Naive B cell (primary cell): ENCODE measurements at regions not wholly inside any gene's neighbourhood (a gene's known extent, or its start where the extent isn't known, plus 50 kb on each side); places are given as distances from the start of the nearest gene placed in this dataset.

Experiments used
- ATAC-seq, 2 donors: fragments of 150-1000 bp; cut with Tn5 transposase; 2 replicates each; pipeline ENCODE4 v1.10.0; 2021; ENCODE audit warnings: low read depth in 2 of 2, mild to moderate bottlenecking in 2 of 2, moderate library complexity in 2 of 2
- DNase-seq: peaks from one replicate; pipeline ENCODE4 v3.0.0; 2022
- H3K27ac Mint-ChIP-seq, 6 donors: one replicate each; pipeline ENCODE4 v1.8.0; 2020 to 2022; ENCODE audit warnings: mild to moderate bottlenecking in 6 of 6, mixed read lengths in 6 of 6, moderate library complexity in 5 of 6, inconsistent platforms in 2 of 6
- H3K27me3 Mint-ChIP-seq, 3 donors: one replicate each; pipeline ENCODE4 v1.8.0; 2021 to 2022; ENCODE audit warnings: mixed read lengths in 3 of 3, mild to moderate bottlenecking in 1 of 3
- H3K36me3 Mint-ChIP-seq, 2 donors: one replicate each; pipeline ENCODE4 v1.8.0; 2020 to 2022; ENCODE audit warnings: mixed read lengths in 2 of 2, inconsistent platforms in 1 of 2, mild to moderate bottlenecking in 1 of 2
- H3K4me1 Mint-ChIP-seq, 3 donors: one replicate each; pipeline ENCODE4 v1.8.0; 2020 to 2022; ENCODE audit warnings: mixed read lengths in 3 of 3, inconsistent platforms in 1 of 3, mild to moderate bottlenecking in 1 of 3, moderate library complexity in 1 of 3
- H3K4me3 Mint-ChIP-seq, 8 donors: one replicate each; pipeline ENCODE4 v1.8.0; 2020 to 2022; ENCODE audit warnings: mild to moderate bottlenecking in 8 of 8, mixed read lengths in 8 of 8, moderate library complexity in 8 of 8, inconsistent platforms in 2 of 8
- H3K9me3 Mint-ChIP-seq, 7 donors: one replicate each; pipeline ENCODE4 v1.8.0; 2020 to 2022; ENCODE audit warnings: mixed read lengths in 7 of 7, mild to moderate bottlenecking in 5 of 7, inconsistent platforms in 2 of 7, moderate library complexity in 1 of 7

GRCh38 chr2:101560780-101561315 is 85.9 kb upstream of the RFX8 start:
- ATAC-seq (no peak), DNase-seq (no peak)
- Mint-ChIP-seq H3K4me3 (no peak overlapping the region), H3K9me3 (peaks cover 0 to 9% (median 3%) of the 10 kb centered on the region in 7 donors), H3K27ac (no peak overlapping the region), H3K27me3 (peaks cover 0 to 15% (median 10%) of the 10 kb centered on the region in 3 donors), H3K4me1 (peaks cover 0 to 8% (median 0%) of the 10 kb centered on the region in 3 donors), H3K36me3 (peaks cover 0 to 8% of the 10 kb centered on the region in 2 donors)

GRCh38 chr2:101559551-101559950 is 84.6 kb upstream of the RFX8 start:
- no peak overlapping the region for H3K4me3 Mint-ChIP-seq
- H3K36me3 Mint-ChIP-seq: peaks cover 0 to 8% of the 10 kb centered on the region in 2 donors
- DNase-seq: no peak
- peaks cover 0 to 9% (median 3%) of the 10 kb centered on the region in 7 donors for H3K9me3 Mint-ChIP-seq
- no peak for ATAC-seq
- H3K4me1 Mint-ChIP-seq: peaks cover 0 to 7% (median 0%) of the 10 kb centered on the region in 3 donors
- H3K27ac Mint-ChIP-seq: no peak overlapping the region
- peaks cover 0 to 14% (median 4%) of the 10 kb centered on the region in 3 donors for H3K27me3 Mint-ChIP-seq

GRCh38 chr2:101558740-101559525 is 84.0 kb upstream of the RFX8 start:
- Mint-ChIP-seq H3K36me3 (peaks cover 0 to 8% of the 10 kb centered on the region in 2 donors), H3K27me3 (peaks cover 0 to 8% (median 4%) of the 10 kb centered on the region in 3 donors), H3K4me1 (peaks cover 0 to 5% (median 0%) of the 10 kb centered on the region in 3 donors), H3K9me3 (peaks cover 0 to 9% (median 3%) of the 10 kb centered on the region in 7 donors), H3K27ac (peak overlapping the region in 1 of 6 donors; percentile 16), H3K4me3 (no peak overlapping the region)
- ATAC-seq (no peak), DNase-seq (no peak)

- Mint-ChIP-seq H3K4me3 (no peak overlapping the region), H3K27ac (peak overlapping the region in 1 of 6 donors; percentile 13), H3K9me3 (peaks cover 0 to 7% (median 3%) of the 10 kb centered on the region in 7 donors), H3K4me1 (peaks cover 0 to 2% (median 0%) of the 10 kb centered on the region in 3 donors), H3K27me3 (peaks cover 0 to 8% (median 4%) of the 10 kb centered on the region in 3 donors), H3K36me3 (peaks cover 0 to 8% of the 10 kb centered on the region in 2 donors)
- ATAC-seq: no peak
- DNase-seq: no peak
These were observed 81.1 kb upstream of the RFX8 start for GRCh38 chr2:101556033-101556459.

- ATAC-seq: no peak
- Mint-ChIP-seq H3K36me3 (peaks cover 0 to 3% of the 10 kb centered on the region in 2 donors), H3K4me3 (no peak overlapping the region), H3K4me1 (no peaks in the 10 kb centered on the region), H3K27ac (peak overlapping the region in 1 of 6 donors; percentile 46), H3K9me3 (peaks cover 0 to 3% (median 0%) of the 10 kb centered on the region in 7 donors), H3K27me3 (peaks cover 0 to 8% (median 4%) of the 10 kb centered on the region in 3 donors)
- DNase-seq: no peak
These were observed 76.5 kb upstream of the RFX8 start for GRCh38 chr2:101551336-101551888.

GRCh38 chr2:101550555-101550954 is 75.6 kb upstream of the RFX8 start:
- ATAC-seq (no peak), DNase-seq (no peak)
- peaks cover 0 to 4% (median 4%) of the 10 kb centered on the region in 3 donors for H3K27me3 Mint-ChIP-seq
- H3K4me1 Mint-ChIP-seq: no peaks in the 10 kb centered on the region
- peak overlapping the region in 1 of 6 donors; percentile 71 for H3K27ac Mint-ChIP-seq
- peaks cover 0 to 3% of the 10 kb centered on the region in 2 donors for H3K36me3 Mint-ChIP-seq
- peaks cover 0 to 3% (median 0%) of the 10 kb centered on the region in 7 donors for H3K9me3 Mint-ChIP-seq
- no peak overlapping the region for H3K4me3 Mint-ChIP-seq

GRCh38 chr2:101549371-101549770 is 74.5 kb upstream of the RFX8 start:
- peaks cover 0 to 3% (median 0%) of the 10 kb centered on the region in 7 donors for H3K9me3 Mint-ChIP-seq
- H3K27ac Mint-ChIP-seq: no peak overlapping the region
- peaks cover 0 to 10% (median 4%) of the 10 kb centered on the region in 3 donors for H3K27me3 Mint-ChIP-seq
- no peak overlapping the region for H3K4me3 Mint-ChIP-seq
- no peak for ATAC-seq
- H3K36me3 Mint-ChIP-seq: peaks cover 0 to 3% of the 10 kb centered on the region in 2 donors
- DNase-seq: no peak
- no peaks in the 10 kb centered on the region for H3K4me1 Mint-ChIP-seq

- Mint-ChIP-seq H3K27ac (no peak overlapping the region), H3K36me3 (peaks cover 0 to 3% of the 10 kb centered on the region in 2 donors), H3K9me3 (peaks cover 0 to 7% (median 0%) of the 10 kb centered on the region in 7 donors), H3K27me3 (peaks cover 0 to 14% (median 4%) of the 10 kb centered on the region in 3 donors), H3K4me1 (no peaks in the 10 kb centered on the region), H3K4me3 (no peak overlapping the region)
- DNase-seq (no peak), ATAC-seq (no peak)
These were observed 71.6 kb upstream of the RFX8 start for GRCh38 chr2:101546376-101547058.

GRCh38 chr2:101545950-101546349 is 71.0 kb upstream of the RFX8 start:
- H3K4me3 Mint-ChIP-seq: no peak overlapping the region
- peaks cover 0 to 3% of the 10 kb centered on the region in 2 donors for H3K36me3 Mint-ChIP-seq
- ATAC-seq (no peak), DNase-seq (no peak)
- H3K9me3 Mint-ChIP-seq: peaks cover 0 to 7% (median 0%) of the 10 kb centered on the region in 7 donors
- H3K27me3 Mint-ChIP-seq: peaks cover 0 to 14% (median 4%) of the 10 kb centered on the region in 3 donors
- H3K27ac Mint-ChIP-seq: no peak overlapping the region
- H3K4me1 Mint-ChIP-seq: no peaks in the 10 kb centered on the region

- H3K9me3 Mint-ChIP-seq: peaks cover 0 to 5% (median 0%) of the 10 kb centered on the region in 7 donors
- H3K36me3 Mint-ChIP-seq: no peaks in the 10 kb centered on the region
- ATAC-seq: no peak
- H3K4me1 Mint-ChIP-seq: no peaks in the 10 kb centered on the region
- H3K27me3 Mint-ChIP-seq: peaks cover 0 to 14% (median 0%) of the 10 kb centered on the region in 3 donors
- H3K27ac Mint-ChIP-seq: no peak overlapping the region
- no peak overlapping the region for H3K4me3 Mint-ChIP-seq
- DNase-seq: no peak
These were observed 65.6 kb upstream of the RFX8 start for GRCh38 chr2:101540518-101540917.

- Mint-ChIP-seq H3K36me3 (no peaks in the 10 kb centered on the region), H3K27ac (no peak overlapping the region), H3K4me3 (no peak overlapping the region), H3K27me3 (no peaks in the 10 kb centered on the region), H3K4me1 (no peaks in the 10 kb centered on the region), H3K9me3 (peaks cover 0 to 1% (median 0%) of the 10 kb centered on the region in 7 donors)
- no peak for DNase-seq
- no peak for ATAC-seq
These were observed 63.2 kb upstream of the RFX8 start for GRCh38 chr2:101538076-101538475.

GRCh38 chr2:101534149-101534611 is 59.3 kb upstream of the RFX8 start:
- no peak for DNase-seq
- Mint-ChIP-seq H3K4me1 (no peaks in the 10 kb centered on the region), H3K27me3 (no peaks in the 10 kb centered on the region), H3K36me3 (no peaks in the 10 kb centered on the region), H3K9me3 (no peaks in the 10 kb centered on the region), H3K27ac (no peak overlapping the region), H3K4me3 (peak overlapping the region in 1 of 8 donors; percentile 31)
- no peak for ATAC-seq

GRCh38 chr2:101533561-101534148 is 58.7 kb upstream of the RFX8 start:
- no peaks in the 10 kb centered on the region for H3K27me3 Mint-ChIP-seq
- H3K27ac Mint-ChIP-seq: no peak overlapping the region
- no peaks in the 10 kb centered on the region for H3K9me3 Mint-ChIP-seq
- no peaks in the 10 kb centered on the region for H3K4me1 Mint-ChIP-seq
- H3K36me3 Mint-ChIP-seq: no peaks in the 10 kb centered on the region
- DNase-seq (no peak), ATAC-seq (no peak)
- H3K4me3 Mint-ChIP-seq: peak overlapping the region in 1 of 8 donors; percentile 16
